ENCODE measurements at regions not wholly inside any gene's neighbourhood (a gene's known extent, or its start where the extent isn't known, plus 50 kb on each side); places are given as distances from the start of the nearest gene placed in this dataset.

DNA sequence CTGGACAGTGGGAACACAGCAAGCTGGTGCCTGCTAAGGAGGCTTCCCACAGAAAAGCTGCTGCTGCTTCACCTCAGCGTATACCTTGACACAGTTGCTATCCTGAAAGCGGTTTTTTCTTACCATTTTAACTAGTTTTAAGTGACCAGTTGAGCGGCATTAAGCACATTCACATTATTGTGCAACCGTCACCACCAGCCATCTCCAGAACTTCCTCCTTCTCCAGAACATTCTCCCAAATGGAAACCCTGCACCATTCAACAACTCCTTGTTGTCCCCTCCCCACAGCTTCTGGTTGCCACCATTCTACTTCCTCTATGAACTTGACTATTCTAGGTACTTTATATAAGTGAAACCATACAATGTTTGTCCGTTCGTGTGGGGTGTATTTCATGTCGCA is 169.9 kb downstream of the SNX10 start:
- TF ChIP-seq CTCF (IDR thresholded peaks at IDR 0.05), result no peak
- no peak for TF ChIP-seq POLR2A (IDR thresholded peaks at IDR 0.05)
